GM12878 (cell line): ENCODE measurements at regions not wholly inside any gene's neighbourhood (a gene's known extent, or its start where the extent isn't known, plus 50 kb on each side); places are given as distances from the start of the nearest gene placed in this dataset.

Source experiments
- BCLAF1 ChIP-seq: fragments of 450-650 bp; IDR thresholded peaks from 2 replicates; pipeline ENCODE4 v1.6.1; 2017; ENCODE audit warnings: antibody characterized with exemption, mild to moderate bottlenecking, moderate library complexity
- FOS ChIP-seq: IDR thresholded peaks from 3 replicates; pipeline ENCODE4 v1.6.1; 2011; ENCODE audit warnings: borderline replicate concordance; ENCODE audit not compliant: insufficient read length; ENCODE audit errors: extremely low read depth
- MXI1 ChIP-seq: fragments of 150-350 bp; IDR thresholded peaks from 2 replicates; pipeline ENCODE4 v1.6.1; 2011; ENCODE audit warnings: low read depth, mild to moderate bottlenecking, inconsistent platforms, low read length, improper control_type of control experiment
- POLR2AphosphoS2 ChIP-seq: IDR thresholded peaks from 2 replicates; pipeline ENCODE4 v1.6.1; 2011; ENCODE audit warnings: low read depth, mild to moderate bottlenecking, low read length, improper control_type of control experiment, moderate library complexity
- REST ChIP-seq: IDR thresholded peaks from 2 replicates; pipeline ENCODE4 v1.6.1; 2012; ENCODE audit warnings: mild to moderate bottlenecking, low read depth, low read length
- USF1 ChIP-seq: IDR thresholded peaks from 2 replicates; pipeline ENCODE4 v1.6.1; 2011; ENCODE audit warnings: borderline replicate concordance, low read depth, mild to moderate bottlenecking, moderate library complexity, mixed read lengths, low read length; ENCODE audit not compliant: insufficient read depth; ENCODE audit errors: extremely low read length
- ZNF274 ChIP-seq: IDR thresholded peaks from one replicate; pipeline ENCODE4 v1.8.0; 2011; ENCODE audit not compliant: insufficient read length, insufficient read depth
- TF ChIP-seq, protein P1 (sequence below), 3 experiments: IDR thresholded peaks in 2 of 3; conservative IDR thresholded peaks in 1 of 3; 2 replicates each; pipeline ENCODE4 v1.5.1; 2011; ENCODE audit warnings: low read depth in 3 of 3, low read length in 3 of 3, mild to moderate bottlenecking in 3 of 3, control low read depth in 2 of 3, moderate library complexity in 2 of 3, inconsistent platforms in 1 of 3, mixed read lengths in 1 of 3; ENCODE audit not compliant: control insufficient read depth in 2 of 3, insufficient read depth in 1 of 3; ENCODE audit errors: extremely low read depth in 1 of 3

GRCh38 chr5:98095072-98095471 is 678.4 kb upstream of the RGMB start:
- TF ChIP-seq POLR2AphosphoS2: no peak
- TF ChIP-seq ZNF274: no peak
- TF ChIP-seq, protein P1, sequence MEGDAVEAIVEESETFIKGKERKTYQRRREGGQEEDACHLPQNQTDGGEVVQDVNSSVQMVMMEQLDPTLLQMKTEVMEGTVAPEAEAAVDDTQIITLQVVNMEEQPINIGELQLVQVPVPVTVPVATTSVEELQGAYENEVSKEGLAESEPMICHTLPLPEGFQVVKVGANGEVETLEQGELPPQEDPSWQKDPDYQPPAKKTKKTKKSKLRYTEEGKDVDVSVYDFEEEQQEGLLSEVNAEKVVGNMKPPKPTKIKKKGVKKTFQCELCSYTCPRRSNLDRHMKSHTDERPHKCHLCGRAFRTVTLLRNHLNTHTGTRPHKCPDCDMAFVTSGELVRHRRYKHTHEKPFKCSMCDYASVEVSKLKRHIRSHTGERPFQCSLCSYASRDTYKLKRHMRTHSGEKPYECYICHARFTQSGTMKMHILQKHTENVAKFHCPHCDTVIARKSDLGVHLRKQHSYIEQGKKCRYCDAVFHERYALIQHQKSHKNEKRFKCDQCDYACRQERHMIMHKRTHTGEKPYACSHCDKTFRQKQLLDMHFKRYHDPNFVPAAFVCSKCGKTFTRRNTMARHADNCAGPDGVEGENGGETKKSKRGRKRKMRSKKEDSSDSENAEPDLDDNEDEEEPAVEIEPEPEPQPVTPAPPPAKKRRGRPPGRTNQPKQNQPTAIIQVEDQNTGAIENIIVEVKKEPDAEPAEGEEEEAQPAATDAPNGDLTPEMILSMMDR (IDR thresholded peaks at IDR 0.05 in 2 of 3, conservative IDR thresholded peaks at IDR 0.05 in 1 of 3; ENCODE audit: control insufficient read depth in 2 of 3, extremely low read depth in 1 of 3, insufficient read depth in 1 of 3, low read depth in 3 of 3, low read length in 3 of 3): no peak
- TF ChIP-seq REST: no peak
- TF ChIP-seq MXI1: no peak
- no peak for TF ChIP-seq BCLAF1
- TF ChIP-seq USF1: no peak
- no peak for TF ChIP-seq FOS
